ENCODE measurements at regions not wholly inside any gene's neighbourhood (a gene's known extent, or its start where the extent isn't known, plus 50 kb on each side); places are given as distances from the start of the nearest gene placed in this dataset.

DNA sequence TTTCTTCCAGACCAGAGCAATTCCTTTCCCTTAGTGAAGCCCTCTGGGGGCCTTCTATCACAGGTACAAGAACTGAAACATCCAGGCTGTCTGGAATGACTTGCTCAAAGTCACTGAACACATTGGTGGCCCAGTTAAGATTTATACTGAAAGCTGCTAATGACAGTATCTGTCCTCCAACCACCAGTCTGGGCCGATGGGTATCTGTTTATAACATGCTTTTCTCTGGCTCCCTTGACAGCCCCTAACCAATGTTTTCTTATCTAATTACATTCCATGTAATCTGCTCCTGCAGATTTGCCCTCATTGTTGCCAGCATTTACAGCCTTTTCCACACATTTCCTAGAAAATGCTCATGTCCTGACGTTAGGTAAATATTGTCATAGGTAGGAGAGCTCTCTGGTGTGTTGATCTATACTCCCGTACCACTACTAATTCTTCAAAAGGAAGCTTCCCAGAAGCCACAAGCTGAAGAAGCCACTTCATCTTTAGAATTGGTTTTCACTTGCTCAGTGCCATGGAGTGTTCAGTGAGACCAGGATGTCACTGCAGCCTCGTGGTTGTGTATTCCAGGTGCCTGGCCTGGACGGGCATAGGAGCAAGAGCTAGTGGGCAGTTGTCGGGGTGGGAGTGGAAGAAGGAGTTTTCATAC is 163.9 kb downstream of the TSEN15 start:
- no peak for TF ChIP-seq CTCF (tag by site-specific recombination; IDR thresholded peaks at IDR 0.05)
- TF ChIP-seq ZNF174 (tag by site-specific recombination; IDR thresholded peaks at IDR 0.05) = no peak
